ENCODE measurements at regions not wholly inside any gene's neighbourhood (a gene's known extent, or its start where the extent isn't known, plus 50 kb on each side); places are given as distances from the start of the nearest gene placed in this dataset.

DNA sequence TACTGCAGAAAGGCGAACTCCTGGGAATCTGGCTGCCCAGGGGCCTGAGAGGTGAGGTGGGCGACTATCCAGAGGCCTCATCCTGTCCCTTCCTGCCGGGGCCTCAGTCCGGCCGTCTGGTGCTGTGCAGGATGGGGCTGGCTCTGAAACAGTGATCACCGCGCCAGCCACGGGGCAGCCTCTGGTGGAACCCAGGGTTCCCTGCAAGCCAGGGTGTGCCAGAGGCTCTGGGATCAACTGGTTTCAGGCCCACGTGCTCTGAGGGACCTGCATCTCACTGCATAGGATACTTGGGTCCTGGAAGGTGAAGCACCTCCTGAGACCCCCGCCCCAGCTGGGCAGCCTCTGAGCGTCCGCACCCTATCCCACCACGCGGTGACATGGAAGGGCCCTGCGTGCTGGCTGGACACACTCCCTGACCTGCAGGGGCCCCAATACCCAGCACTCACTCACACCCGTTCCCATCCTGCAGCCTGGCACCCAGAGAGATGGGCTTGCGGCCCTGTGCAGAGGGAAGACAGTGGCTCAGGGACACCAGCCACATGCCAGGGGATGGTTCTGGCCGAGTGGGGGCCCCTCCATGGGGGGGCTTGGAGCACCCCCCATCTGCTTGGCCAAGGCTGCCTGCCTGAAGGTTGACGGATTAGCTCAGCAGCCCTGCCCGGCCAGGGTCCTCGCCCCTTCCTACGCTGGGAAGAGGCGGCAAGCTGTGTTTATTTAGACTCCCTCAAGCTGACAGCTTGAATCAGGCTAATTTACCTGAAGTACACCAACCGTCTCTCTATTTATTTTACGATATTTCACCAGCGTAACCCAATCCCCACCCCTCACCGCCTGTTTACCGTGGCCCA, 64.3 kb upstream of the TTC34 start:
- no peak for DNase-seq (ENCODE audit: low spot score)

GRCh38 chr1:2866422-2867086, 65.1 kb upstream of the TTC34 start:
- no peak for DNase-seq (ENCODE audit: low spot score)

DNA sequence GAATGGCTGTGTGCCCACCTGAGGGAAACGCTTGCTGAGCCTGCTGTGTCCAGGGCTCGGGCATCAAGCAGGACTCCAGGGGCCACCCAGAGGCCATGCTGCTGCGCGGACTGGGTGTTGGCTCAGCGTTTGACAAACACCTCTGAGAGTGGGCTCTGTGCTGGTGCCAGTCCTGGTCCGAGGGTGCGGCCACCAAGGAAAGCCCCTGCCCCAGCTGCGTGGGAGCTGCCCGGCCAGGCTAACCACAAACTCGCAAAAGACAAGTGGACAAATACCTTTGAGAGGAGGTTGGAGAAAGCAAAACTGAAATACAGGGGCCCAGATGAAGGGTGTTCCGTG, 65.6 kb upstream of the TTC34 start:
- DNase-seq (ENCODE audit: low spot score), result no peak

DNA sequence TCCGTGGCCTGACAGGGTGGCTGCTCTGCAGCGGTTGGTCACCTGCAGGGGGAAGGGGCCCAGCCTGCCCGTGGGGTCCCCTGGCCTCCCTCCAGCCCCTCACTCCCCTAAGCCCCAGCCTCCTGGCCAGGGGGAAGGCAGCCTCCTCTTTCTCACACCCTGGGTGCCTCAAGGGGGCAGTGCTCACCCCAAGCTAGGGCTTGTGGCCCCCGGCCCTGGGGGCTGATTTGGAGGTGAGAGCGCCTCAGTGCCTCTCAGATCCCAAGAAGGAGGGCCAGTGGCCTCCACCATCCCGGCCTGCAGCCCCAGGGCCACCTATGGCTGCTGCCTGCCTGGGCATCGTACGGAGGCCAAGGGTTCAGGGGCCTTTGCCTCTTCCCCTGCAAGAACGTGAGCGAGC, 66.4 kb upstream of the TTC34 start:
- DNase-seq (ENCODE audit: low spot score), result no peak

- DNase-seq (ENCODE audit: low spot score), result no peak
Observed at GRCh38 chr1:2868571-2869195, 67.2 kb upstream of the TTC34 start.

DNA sequence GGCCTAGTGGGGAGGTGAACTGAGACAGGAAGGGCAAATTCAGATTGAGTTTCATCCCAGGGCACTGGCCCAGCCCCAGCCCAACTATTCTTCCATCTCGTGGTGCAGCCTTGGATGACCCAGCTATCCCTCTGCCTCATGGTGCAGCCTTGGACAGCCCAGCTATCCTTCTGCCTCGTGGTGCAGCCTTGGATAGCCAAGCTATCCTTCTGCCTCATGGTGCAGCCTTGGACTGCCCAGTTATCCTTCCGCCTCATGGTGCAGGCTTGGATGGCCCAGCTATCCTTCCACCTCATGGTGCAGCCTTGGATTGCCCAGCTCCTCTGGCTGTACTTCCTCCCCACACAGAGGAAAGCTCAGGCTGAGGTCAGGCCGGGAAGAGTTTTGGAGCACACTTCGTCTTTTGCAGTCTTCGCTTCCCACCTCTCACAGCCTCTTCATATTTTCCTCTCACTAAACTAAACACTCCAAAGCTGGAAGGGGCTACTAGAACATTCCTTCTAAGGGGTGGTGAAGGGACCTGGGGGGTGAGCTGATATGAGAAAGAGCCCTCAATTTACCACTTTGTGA, 69.8 kb upstream of the TTC34 start:
- no peak for DNase-seq (ENCODE audit: low spot score)

- no peak for DNase-seq (ENCODE audit: low spot score)
Observed at GRCh38 chr1:2874207-2874606, 72.7 kb upstream of the TTC34 start.

DNA sequence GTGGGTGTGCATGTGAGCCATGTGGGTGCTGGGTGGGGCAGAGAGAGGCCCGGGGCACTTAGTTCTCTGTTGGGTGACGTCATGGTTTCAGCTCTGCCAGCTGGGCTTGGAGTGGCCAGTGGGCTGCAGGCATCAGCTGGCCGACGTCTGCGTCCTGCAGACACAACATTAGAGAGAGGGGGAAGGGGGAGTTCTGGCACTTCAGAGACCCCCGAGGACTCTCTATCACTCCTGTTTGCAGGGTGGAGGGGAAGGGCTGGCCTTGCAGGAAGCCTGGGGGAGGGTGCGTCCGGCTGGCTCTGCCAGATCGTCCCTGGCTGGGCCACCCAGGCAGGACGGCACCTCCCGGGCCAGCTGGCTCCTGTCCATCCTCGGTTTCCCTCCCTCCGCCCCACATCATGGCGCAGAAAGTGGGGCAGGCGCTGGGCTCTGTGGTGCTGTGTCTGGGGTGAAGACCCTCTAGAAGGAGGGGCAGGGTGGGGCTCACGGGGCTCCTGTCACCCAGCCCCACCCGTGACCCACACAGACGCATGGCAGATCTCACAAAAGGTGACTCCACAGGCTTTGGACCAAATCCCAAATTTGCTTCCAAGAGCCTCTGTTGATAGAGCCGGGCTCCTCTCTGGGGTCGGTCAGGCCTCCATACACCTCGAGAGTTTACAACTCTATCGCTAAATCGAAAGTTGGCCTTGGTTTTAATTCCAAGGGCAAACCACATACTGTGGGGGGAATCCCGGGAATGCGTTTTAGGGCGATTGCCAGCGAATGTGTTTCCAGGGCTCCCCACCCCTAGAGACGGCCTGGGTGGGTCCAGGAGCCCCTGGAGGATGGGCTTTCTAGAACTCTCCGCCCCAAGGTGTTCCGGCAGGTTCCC, 73.4 kb upstream of the TTC34 start:
- DNase-seq (ENCODE audit: low spot score), result no peak

DNA sequence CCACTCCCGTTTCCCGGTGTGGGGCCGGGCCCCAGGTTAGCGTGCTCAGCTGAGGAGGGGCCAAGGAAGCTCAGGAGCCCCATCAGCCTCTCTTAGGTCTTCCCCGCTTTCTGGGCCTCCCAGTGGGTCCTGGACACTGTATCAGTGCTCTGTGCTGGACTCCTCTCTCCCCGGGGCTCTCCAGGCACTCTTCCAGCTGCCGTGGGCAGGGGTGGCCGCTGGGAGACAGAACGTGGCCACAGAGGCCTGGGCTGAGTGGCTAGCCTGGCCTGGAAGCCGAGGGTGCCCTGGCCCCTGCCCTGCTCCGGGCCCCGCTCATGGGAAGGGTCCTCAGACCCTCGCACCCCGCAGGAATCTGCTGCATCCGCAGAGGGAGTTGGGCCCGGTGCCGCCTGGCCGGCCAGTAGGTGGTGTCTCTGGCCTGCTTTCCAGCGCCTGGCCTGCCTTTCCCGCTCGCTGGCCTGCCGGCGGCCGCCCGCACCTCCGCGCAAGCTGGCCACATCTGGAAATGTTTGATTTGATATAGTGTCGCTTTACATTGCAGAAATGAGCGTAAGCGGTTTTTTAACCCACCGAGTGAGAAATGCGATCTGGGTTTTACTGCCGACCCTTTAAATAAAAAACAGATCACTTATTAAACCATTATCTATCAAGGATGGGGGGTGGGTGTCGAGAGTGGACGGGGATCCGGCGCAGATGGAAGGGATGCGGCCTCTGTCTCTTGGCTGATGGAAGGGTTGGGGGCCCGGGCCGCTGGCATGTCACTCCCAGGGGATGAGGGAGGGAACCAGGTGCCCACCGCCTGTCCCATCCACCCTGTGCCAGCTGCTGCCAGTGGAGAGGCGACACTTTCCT, 74.4 kb upstream of the TTC34 start:
- DNase-seq (ENCODE audit: low spot score), result peak; percentile 36

- DNase-seq (ENCODE audit: low spot score), result no peak
Observed at GRCh38 chr1:2876846-2877245, 75.4 kb upstream of the TTC34 start.

DNA sequence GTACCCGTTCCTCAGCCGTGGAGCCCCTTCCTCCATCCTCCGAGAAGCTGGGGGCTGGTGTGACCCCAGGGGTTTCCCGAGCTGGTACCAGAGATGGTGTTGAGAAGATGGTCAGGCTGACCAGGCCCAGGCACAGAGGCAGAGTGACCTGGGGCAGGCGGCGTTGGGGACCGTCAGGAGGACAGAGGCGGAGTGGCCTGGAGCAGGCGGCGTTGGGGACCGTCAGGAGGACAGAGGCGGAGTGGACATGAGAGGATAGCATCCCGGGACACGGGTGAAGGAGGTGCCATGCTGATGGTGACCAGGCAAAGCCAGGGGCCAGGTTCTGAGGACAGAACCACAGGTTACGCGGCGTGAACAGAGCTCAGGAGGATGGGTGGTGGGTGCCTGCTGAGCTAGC, 75.9 kb upstream of the TTC34 start:
- DNase-seq (ENCODE audit: low spot score), result no peak

DNA sequence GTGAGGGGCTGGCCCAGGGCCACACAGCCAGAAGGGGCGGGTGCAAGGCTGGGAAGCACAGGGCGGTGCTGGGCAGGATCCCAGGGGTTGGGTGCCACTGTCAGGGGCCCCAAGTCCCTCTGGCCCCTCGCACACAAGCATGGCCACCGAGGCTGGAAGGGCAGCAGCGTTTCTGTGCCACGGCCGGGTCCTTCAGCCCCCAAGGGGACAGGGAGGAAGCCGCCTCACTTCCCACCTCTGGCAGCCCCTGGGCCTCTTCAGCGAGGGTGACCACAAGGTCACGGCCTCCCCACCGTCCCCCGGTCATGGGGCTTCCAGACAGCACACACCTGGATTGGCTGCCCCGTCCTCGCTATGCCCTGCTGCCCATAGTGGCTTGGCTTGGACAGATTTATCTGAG, 77.1 kb upstream of the TTC34 start:
- no peak for DNase-seq (ENCODE audit: low spot score)

DNA sequence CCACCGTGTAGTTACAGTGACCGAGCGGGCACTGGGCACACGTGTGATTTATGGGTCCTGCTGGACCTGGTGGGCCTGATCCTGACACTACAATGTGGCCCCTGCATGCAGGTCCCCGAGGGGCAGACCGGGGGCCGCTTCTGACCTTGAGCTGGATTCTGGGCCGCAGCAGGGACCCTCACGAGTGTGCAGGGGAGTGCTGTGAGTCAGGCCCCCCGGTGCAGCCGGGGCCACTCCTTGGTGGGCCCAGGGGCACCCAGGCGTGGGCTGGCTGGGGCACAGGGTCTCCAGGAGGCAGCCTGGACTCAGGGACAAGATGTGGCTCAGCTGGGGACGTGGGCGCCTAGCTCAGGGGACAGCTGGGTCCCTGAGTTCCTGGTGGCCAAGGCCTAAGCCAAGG, 77.5 kb upstream of the TTC34 start:
- no peak for DNase-seq (ENCODE audit: low spot score)

DNA sequence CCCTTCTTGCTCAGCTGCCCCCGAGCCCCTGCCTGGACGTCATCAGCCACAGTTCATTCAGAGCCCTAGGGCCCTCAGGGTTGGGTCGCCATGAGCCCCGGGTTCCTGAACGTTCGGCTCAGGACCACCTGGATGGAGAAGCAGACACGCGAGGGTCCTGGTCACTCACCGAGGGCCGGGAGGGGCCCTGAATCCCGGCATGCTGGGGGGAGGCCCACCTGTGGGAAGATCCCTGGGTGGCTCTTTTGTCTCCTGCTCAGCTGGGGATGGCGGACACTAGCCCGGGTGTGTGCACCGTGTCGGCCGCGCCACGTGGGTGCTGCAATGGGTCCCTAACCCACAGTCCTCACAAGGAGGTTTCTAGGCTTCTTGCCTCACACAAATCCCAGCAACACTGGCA, 78.1 kb upstream of the TTC34 start:
- DNase-seq (ENCODE audit: low spot score), result no peak

DNA sequence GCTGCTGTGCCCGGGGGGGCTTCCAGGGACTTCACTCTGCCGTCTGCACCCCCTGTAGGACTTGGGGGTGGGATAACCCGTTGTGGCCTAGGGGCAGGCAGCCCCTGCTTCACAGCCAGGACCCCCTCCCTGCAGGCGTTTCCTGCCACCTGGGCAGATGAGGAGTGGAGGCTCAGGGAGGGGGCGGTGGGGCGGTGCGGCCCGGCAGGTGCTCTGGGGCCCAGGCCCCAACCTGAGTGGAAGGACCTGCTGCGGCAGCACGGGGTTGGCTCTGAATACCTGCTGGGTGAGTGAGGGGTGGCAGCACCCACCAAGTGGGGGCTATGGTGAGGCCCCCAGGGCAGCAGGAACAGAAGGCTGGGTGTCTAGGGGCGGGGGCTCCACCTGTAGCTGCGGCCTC, 78.6 kb upstream of the TTC34 start:
- DNase-seq (ENCODE audit: low spot score), result no peak

- DNase-seq (ENCODE audit: low spot score), result no peak
Observed at GRCh38 chr1:2880812-2881295, 79.4 kb upstream of the TTC34 start.

GRCh38 chr1:2881556-2881955, 80.1 kb upstream of the TTC34 start:
- DNase-seq (ENCODE audit: low spot score), result no peak

- DNase-seq (ENCODE audit: low spot score), result no peak
Observed at GRCh38 chr1:2882966-2883696, 81.6 kb upstream of the TTC34 start.

DNA sequence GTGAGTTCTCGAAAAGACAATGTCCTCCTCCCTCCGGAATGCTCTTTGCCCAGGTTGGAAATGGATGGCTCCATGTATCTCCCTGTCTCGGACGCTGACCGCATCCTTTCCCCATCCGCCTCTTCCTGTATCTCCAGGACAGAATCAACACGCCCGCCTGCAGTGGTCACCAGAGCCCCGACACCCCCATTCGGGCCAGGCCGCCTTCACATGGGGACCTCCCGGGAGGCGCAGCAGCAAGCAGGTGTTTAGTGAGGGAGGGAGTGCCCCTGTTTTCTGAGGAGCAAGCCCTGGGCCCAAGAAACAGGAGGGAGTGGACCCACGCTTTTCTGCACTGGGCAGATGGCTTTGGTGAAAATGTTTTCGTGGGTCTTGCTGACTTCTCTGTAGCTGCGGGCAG, 83.5 kb upstream of the TTC34 start:
- DNase-seq (ENCODE audit: low spot score), result no peak

GRCh38 chr1:2886631-2887030, 85.1 kb upstream of the TTC34 start:
- DNase-seq (ENCODE audit: low spot score), result no peak

Data from HT-29 (cell line).